Transverse colon (tissue), 4 donors: ENCODE measurements at regions not wholly inside any gene's neighbourhood (a gene's known extent, or its start where the extent isn't known, plus 50 kb on each side); places are given as distances from the start of the nearest gene placed in this dataset.

Experiments used
- DNase-seq: peaks from one replicate; pipeline ENCODE4 v3.0.0-alpha.2; 2019
- H3K27ac ChIP-seq, 4 donors: fragments of 200-600 bp; sonication (generic); 2 replicates each; pipeline ENCODE4 v1.5.1; 2016 to 2018; ENCODE audit warnings: inconsistent platforms in 4 of 4
- H3K27me3 ChIP-seq: fragments of 200-600 bp; sonication (generic); 2 replicates; pipeline ENCODE4 v1.5.1; 2017; ENCODE audit warnings: inconsistent platforms
- H3K36me3 ChIP-seq, 4 donors: fragments of 200-600 bp; sonication (generic); 2 replicates each; pipeline ENCODE4 v1.5.1; 2017 to 2019; ENCODE audit warnings: inconsistent platforms in 4 of 4
- H3K4me1 ChIP-seq, 4 donors: fragments of 200-600 bp; sonication (generic); 2 replicates each; pipeline ENCODE4 v1.5.1; 2017 to 2020; ENCODE audit warnings: inconsistent platforms in 4 of 4
- H3K4me3 ChIP-seq, 4 donors: fragments of 200-600 bp; sonication (generic); 1 replicate in 1 of 4; 2 replicates in 3 of 4; pipeline versions ENCODE4 v1.5.1 to v1.6.1; 2017 to 2019; ENCODE audit warnings: inconsistent platforms in 4 of 4
- H3K9me3 ChIP-seq, 2 donors: fragments of 200-600 bp; sonication (generic); 2 replicates each; pipeline ENCODE4 v1.5.1; 2017 to 2019; ENCODE audit warnings: inconsistent platforms in 2 of 2
- CTCF ChIP-seq, 5 experiments: fragments of 200-600 bp in 3 of 5; fragments of 450-650 bp in 2 of 5; sonication (generic) in 3 of 5; IDR thresholded peaks; 1 replicate in 2 of 5; 2 replicates in 3 of 5; pipeline ENCODE4 v1.5.1; 2016 to 2017; ENCODE audit warnings: antibody characterized with exemption in 5 of 5, inconsistent platforms in 3 of 5, mild to moderate bottlenecking in 2 of 5, moderate library complexity in 1 of 5
- EP300 ChIP-seq: sonication (generic); formaldehyde crosslinking; IDR thresholded peaks from one replicate; pipeline ENCODE4 v1.6.1; 2017; ENCODE audit warnings: antibody characterized with exemption, low read depth
- POLR2A ChIP-seq: fragments of 450-650 bp; IDR thresholded peaks from one replicate; pipeline ENCODE4 v1.6.1; 2016; ENCODE audit warnings: antibody characterized with exemption, mild to moderate bottlenecking, moderate library complexity
- POLR2AphosphoS5 ChIP-seq, 3 donors: sonication (generic); formaldehyde crosslinking; IDR thresholded peaks; one replicate each; pipeline ENCODE4 v1.6.1; 2016; ENCODE audit warnings: antibody characterized with exemption in 3 of 3
- WGBS, 2 donors: methylation state at CpG; one replicate each; pipeline ENCODE4 v1.1.5; 2018; ENCODE audit warnings: low coverage in 1 of 2; 5-methylcytosine and 5-hydroxymethylcytosine counted together
- in situ Hi-C, 4 donors: fragments of 200-750 bp; cut with MboI; loops; one replicate each; pipeline versions ENCODE4 v1.15.0 to v1.15.1; 2017; ENCODE audit warnings: low sequenced_read_pairs in 3 of 4, low pct_ligation_motif_present in 1 of 4, low pct_unique_long_range_greater_than_20kb in 1 of 4
- intact Hi-C: fragments of 100-400 bp; cut with DNase I; formaldehyde crosslinking; loops from one replicate; pipeline ENCODE4 v1.15.1; 2023; ENCODE audit warnings: low total_unique reads

- intact Hi-C loops, result no loop called here
- Histone ChIP-seq H3K27me3 (no peaks in the 10 kb centered on the region), H3K9me3 (no peaks in the 10 kb centered on the region), H3K27ac (no peak overlapping the region), H3K36me3 (no peaks in the 10 kb centered on the region), H3K4me3 (no peak overlapping the region), H3K4me1 (no peaks in the 10 kb centered on the region)
- no peak for DNase-seq
- in situ Hi-C loops, result no loop called here
- TF ChIP-seq POLR2A (no peak), EP300 (no peak), CTCF (IDR thresholded peaks at IDR 0.05) (no peak), POLR2AphosphoS5 (IDR thresholded peaks at IDR 0.05) (no peak)
These were observed 767.8 kb downstream of the TFAP2A start for GRCh38 chr6:9647071-9647445.

- no peak overlapping the region for H3K4me3 ChIP-seq
- TF ChIP-seq POLR2AphosphoS5 (IDR thresholded peaks at IDR 0.05) (no peak), POLR2A (no peak)
- in situ Hi-C loops, result no loop called here
- no peaks in the 10 kb centered on the region for H3K9me3 ChIP-seq
- WGBS, 2 donors, result 68 to 75% methylated on average over 4 of the region's 4 CpGs
- no peak overlapping the region for H3K27ac ChIP-seq
- H3K36me3 ChIP-seq, result no peaks in the 10 kb centered on the region
- no peak for DNase-seq
- intact Hi-C loops, result no loop called here
- H3K27me3 ChIP-seq, result no peaks in the 10 kb centered on the region
- H3K4me1 ChIP-seq, result no peaks in the 10 kb centered on the region
These were observed 768.4 kb downstream of the TFAP2A start for GRCh38 chr6:9646342-9647070.

- no peak overlapping the region for H3K4me3 ChIP-seq
- TF ChIP-seq CTCF (IDR thresholded peaks at IDR 0.05) (no peak), EP300 (no peak), POLR2A (no peak)
- H3K9me3 ChIP-seq, result no peaks in the 10 kb centered on the region
- no peaks in the 10 kb centered on the region for H3K36me3 ChIP-seq
- intact Hi-C loops (no loop called here), in situ Hi-C loops (no loop called here)
- DNase-seq, result no peak
- 85 to 91% methylated on average over 3 of the region's 3 CpGs for WGBS, 2 donors
- no peaks in the 10 kb centered on the region for H3K27me3 ChIP-seq
- H3K27ac ChIP-seq, result no peak overlapping the region
- H3K4me1 ChIP-seq, result no peaks in the 10 kb centered on the region
These were observed 776.0 kb downstream of the TFAP2A start for GRCh38 chr6:9638861-9639260.

- no peak overlapping the region for H3K27ac ChIP-seq
- no peaks in the 10 kb centered on the region for H3K9me3 ChIP-seq
- 77% methylated on average over 2 of the region's 2 CpGs for WGBS, 2 donors
- TF ChIP-seq EP300 (no peak), POLR2AphosphoS5 (IDR thresholded peaks at IDR 0.05) (no peak), POLR2A (no peak), CTCF (IDR thresholded peaks at IDR 0.05) (no peak)
- H3K36me3 ChIP-seq, result no peaks in the 10 kb centered on the region
- in situ Hi-C loops, result no loop called here
- H3K4me1 ChIP-seq, result no peaks in the 10 kb centered on the region
- intact Hi-C loops, result no loop called here
- no peak for DNase-seq
- no peak overlapping the region for H3K4me3 ChIP-seq
- H3K27me3 ChIP-seq, result no peaks in the 10 kb centered on the region
These were observed 780.1 kb downstream of the TFAP2A start for GRCh38 chr6:9634776-9635175.

GRCh38 chr6:9632026-9632425 is 782.8 kb downstream of the TFAP2A start:
- Histone ChIP-seq H3K27ac (no peak overlapping the region), H3K4me3 (no peak overlapping the region), H3K36me3 (no peaks in the 10 kb centered on the region), H3K4me1 (no peaks in the 10 kb centered on the region), H3K27me3 (no peaks in the 10 kb centered on the region), H3K9me3 (no peaks in the 10 kb centered on the region)
- no peak for DNase-seq
- in situ Hi-C loops, result no loop called here
- intact Hi-C loops, result no loop called here
- TF ChIP-seq EP300 (no peak), POLR2AphosphoS5 (IDR thresholded peaks at IDR 0.05) (no peak), CTCF (IDR thresholded peaks at IDR 0.05) (no peak), POLR2A (no peak)
